A549 (cell line): ENCODE measurements at regions not wholly inside any gene's neighbourhood (a gene's known extent, or its start where the extent isn't known, plus 50 kb on each side); places are given as distances from the start of the nearest gene placed in this dataset.
"Not testable (repeated sequence)": the region's sequence is repeated elsewhere in the genome, so short reads cannot be mapped to it uniquely, and the experiment has no call there.

ENCODE experiments used
- CHD2 ChIP-seq: fragments of 150-350 bp; IDR thresholded peaks from 2 replicates; pipeline ENCODE4 v1.6.1; 2014; ENCODE audit warnings: low read length; ENCODE audit not compliant: partially characterized antibody
- TF ChIP-seq, protein P1 (sequence below): fragments of >200 bp; sonication (Bioruptor Twin); formaldehyde crosslinking; IDR thresholded peaks from 3 replicates; pipeline ENCODE4 v1.5.1; 2016

DNA sequence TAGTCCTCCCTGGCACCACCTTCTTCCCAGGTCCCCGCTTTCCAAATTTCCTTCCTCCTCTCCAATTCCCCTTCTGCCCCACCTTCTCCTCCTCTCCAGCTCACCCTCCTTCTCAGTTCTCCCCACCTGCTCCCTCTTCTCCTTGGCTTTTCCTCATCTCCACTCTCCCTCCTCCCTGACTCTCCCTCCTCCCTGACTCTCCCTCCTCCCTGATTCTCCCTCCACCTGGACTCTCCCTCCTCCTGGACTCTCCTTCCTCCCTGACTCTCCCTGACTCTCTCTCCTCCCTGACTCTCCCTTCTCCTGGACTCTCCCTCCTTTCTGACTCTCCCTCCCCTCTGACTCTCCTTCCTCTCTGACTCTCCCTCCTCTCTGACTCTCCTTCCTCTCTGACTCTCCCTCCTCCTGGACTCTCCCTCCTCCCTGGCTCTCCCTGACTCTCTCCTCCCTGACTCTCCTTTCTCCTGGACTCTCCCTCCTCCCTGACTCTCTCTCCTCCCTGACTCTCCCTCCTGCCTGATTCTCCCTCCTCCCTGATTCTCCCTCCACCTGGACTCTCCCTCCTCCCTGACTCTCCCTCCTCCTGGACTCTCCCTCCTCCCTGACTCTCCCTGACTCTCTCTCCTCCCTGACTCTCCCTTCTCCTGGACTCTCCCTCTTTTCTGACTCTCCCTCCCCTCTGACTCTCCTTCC lies 169.3 kb downstream of the INHBB start:
- TF ChIP-seq, protein P1, sequence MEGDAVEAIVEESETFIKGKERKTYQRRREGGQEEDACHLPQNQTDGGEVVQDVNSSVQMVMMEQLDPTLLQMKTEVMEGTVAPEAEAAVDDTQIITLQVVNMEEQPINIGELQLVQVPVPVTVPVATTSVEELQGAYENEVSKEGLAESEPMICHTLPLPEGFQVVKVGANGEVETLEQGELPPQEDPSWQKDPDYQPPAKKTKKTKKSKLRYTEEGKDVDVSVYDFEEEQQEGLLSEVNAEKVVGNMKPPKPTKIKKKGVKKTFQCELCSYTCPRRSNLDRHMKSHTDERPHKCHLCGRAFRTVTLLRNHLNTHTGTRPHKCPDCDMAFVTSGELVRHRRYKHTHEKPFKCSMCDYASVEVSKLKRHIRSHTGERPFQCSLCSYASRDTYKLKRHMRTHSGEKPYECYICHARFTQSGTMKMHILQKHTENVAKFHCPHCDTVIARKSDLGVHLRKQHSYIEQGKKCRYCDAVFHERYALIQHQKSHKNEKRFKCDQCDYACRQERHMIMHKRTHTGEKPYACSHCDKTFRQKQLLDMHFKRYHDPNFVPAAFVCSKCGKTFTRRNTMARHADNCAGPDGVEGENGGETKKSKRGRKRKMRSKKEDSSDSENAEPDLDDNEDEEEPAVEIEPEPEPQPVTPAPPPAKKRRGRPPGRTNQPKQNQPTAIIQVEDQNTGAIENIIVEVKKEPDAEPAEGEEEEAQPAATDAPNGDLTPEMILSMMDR = not testable (repeated sequence)
- TF ChIP-seq CHD2 = not testable (repeated sequence)
